T47D (cell line): ENCODE measurements at regions not wholly inside any gene's neighbourhood (a gene's known extent, or its start where the extent isn't known, plus 50 kb on each side); places are given as distances from the start of the nearest gene placed in this dataset.
A peak's percentile ranks its signal among the peaks of the same experiment; 100 is the strongest.

Experiments used
- DNase-seq, 2 experiments: peaks; one replicate each; pipeline versions ENCODE4 v3.0.0 to v3.0.0-alpha.2; 2011 to 2012; ENCODE audit warnings: low read depth in 1 of 2, low spot score in 1 of 2
- JUND ChIP-seq: IDR thresholded peaks from 2 replicates; pipeline ENCODE4 v1.6.1; 2012; ENCODE audit warnings: low read depth
- in situ Hi-C: cut with HindIII; loops from 2 replicates; pipeline ENCODE4 v1.10.0; 2016; ENCODE audit warnings: low sequenced_read_pairs, low pct_unique_long_range_greater_than_20kb

- TF ChIP-seq JUND, result no peak
- no peak for DNase-seq
- in situ Hi-C loops, result no loop called here
These were observed 73.7 kb upstream of the NFKB1 start for GRCh38 chr4:102427371-102427998.

- no peak for TF ChIP-seq JUND
- in situ Hi-C loops, result no loop called here
- no peak for DNase-seq
These were observed 73.0 kb upstream of the NFKB1 start for GRCh38 chr4:102428122-102428521.

GRCh38 chr4:102429553-102429952 is 71.6 kb upstream of the NFKB1 start:
- no peak for TF ChIP-seq JUND
- in situ Hi-C loops, result no loop called here
- DNase-seq, result no peak

GRCh38 chr4:102430461-102430910 is 70.7 kb upstream of the NFKB1 start:
- no peak for DNase-seq
- no peak for TF ChIP-seq JUND
- in situ Hi-C loops, result no loop called here

GRCh38 chr4:102431608-102431961 is 69.6 kb upstream of the NFKB1 start:
- DNase-seq, result no peak
- in situ Hi-C loops, result no loop called here

GRCh38 chr4:102437111-102437510 is 64.0 kb upstream of the NFKB1 start:
- TF ChIP-seq JUND, result no peak
- no peak for DNase-seq
- in situ Hi-C loops, result no loop called here

More at GRCh38 chr4:102431608-102431961, 69.6 kb upstream of the NFKB1 start:
- TF ChIP-seq JUND, result no peak

GRCh38 chr4:102438396-102439235 is 62.5 kb upstream of the NFKB1 start:
- no peak for DNase-seq
- TF ChIP-seq JUND, result no peak
- in situ Hi-C loops, result no loop called here

GRCh38 chr4:102439236-102439614 is 61.9 kb upstream of the NFKB1 start:
- DNase-seq, result peak in 1 of 2 experiments; percentile 40
- TF ChIP-seq JUND, result no peak
- in situ Hi-C loops, result no loop called here

- in situ Hi-C loops, result no loop called here
- no peak for TF ChIP-seq JUND
- no peak for DNase-seq
These were observed 61.3 kb upstream of the NFKB1 start for GRCh38 chr4:102439812-102440211.

GRCh38 chr4:102440498-102440897 is 60.7 kb upstream of the NFKB1 start:
- TF ChIP-seq JUND, result no peak
- in situ Hi-C loops, result no loop called here

GRCh38 chr4:102441978-102442911 is 58.9 kb upstream of the NFKB1 start:
- in situ Hi-C loops, result no loop called here
- no peak for DNase-seq
- TF ChIP-seq JUND, result no peak

More at GRCh38 chr4:102440498-102440897, 60.7 kb upstream of the NFKB1 start:
- no peak for DNase-seq

GRCh38 chr4:102444752-102445151 is 56.4 kb upstream of the NFKB1 start:
- in situ Hi-C loops, result no loop called here
- no peak for DNase-seq
- TF ChIP-seq JUND, result no peak

GRCh38 chr4:102445213-102445612 is 55.9 kb upstream of the NFKB1 start:
- no peak for TF ChIP-seq JUND
- no peak for DNase-seq
- in situ Hi-C loops, result no loop called here
